ENCODE measurements at regions not wholly inside any gene's neighbourhood (a gene's known extent, or its start where the extent isn't known, plus 50 kb on each side); places are given as distances from the start of the nearest gene placed in this dataset.

GRCh38 chr12:38555620-38556591, 239.3 kb downstream of the ALG10B start:
- DNase-seq, result no peak

DNA sequence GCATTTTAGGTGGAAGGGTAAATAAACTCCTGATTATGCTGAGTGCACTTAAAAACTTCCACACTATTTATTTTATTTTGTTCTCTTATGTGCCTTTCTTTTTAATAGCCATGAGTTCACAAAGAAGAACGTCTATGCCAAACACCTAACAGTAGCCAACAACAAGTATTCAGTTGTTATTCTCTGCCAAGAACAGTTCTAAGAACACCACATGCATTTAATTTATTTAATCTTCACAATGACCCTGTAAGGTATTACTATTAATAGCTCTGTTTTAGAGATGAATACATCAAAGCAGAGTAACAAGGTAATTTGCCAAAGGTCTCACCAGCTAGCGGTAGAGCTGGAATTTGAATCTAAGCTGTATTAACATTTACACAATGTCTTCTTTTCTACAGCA, 240.1 kb downstream of the ALG10B start:
- no peak for DNase-seq

DNA sequence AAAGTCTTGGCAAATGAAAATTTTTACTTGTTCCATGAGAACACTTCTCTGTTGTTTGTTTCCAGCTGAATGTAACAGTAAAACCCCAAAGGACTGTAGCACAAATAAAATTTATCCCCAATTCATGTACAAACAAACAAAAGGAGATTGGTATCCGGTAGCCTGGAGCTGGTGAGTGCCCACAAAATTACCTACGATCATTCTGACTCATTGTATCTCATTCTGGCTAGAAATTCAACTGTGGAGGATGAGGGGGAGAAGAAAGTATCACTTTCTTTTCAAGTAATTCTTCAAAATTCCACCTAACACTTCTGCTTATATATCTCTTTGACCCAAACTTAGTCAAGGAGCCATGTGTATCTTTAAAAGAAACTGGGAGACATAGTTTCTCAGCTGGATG, 268.5 kb downstream of the ALG10B start:
- no peak for DNase-seq

DNA sequence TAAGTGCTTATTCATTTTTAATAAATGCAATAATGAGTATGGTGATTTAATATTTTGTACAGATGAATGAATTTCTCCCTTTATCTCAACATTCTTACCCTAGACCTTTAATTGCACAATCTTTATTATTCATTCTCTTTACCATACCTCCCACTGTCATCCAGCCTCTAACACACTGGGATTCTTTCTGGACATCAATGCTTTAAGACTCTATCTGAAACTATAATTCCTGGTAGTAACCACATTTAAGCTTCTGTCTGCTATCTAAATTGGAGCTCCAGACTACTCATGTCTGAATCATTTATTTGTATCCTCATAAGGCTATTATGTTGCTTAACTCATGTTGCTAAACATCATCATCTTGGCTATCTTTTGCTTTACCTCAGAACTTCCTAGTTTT, 270.2 kb downstream of the ALG10B start:
- DNase-seq, result no peak

GRCh38 chr12:38587594-38587993, 271.0 kb downstream of the ALG10B start:
- DNase-seq, result no peak

DNA sequence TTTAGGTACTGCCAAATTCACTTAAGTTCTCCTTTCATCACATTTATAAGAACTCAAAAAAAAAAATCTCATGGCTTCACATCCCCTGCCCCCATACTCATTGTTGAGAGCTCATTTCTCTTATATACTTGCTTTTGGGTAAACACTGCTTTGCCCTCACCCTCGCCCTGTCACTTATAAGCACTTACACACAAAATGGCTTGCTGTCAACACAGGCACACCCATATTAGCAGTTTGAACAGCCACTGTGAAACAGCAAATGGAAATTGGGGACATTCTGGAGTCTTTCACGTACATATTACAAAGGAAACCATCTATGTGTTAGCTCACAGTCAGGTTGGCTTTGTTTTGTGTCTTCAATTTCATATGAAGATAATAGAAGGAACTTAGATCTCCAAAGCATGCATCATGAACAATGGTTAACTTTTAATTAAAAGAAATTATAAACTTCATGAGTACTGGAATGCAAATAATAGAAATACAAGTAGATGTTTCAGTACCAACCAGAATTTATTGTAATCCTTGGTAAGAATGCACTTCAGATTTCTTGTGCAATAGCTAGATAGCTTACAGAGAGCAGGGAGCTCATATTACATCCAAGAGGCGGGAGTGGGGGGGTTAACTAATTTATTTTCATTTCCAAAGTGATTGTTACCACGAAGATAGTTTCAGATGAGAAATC, 272.2 kb downstream of the ALG10B start:
- no peak for DNase-seq

GRCh38 chr12:38589306-38589632, 272.7 kb downstream of the ALG10B start:
- DNase-seq, result no peak

DNA sequence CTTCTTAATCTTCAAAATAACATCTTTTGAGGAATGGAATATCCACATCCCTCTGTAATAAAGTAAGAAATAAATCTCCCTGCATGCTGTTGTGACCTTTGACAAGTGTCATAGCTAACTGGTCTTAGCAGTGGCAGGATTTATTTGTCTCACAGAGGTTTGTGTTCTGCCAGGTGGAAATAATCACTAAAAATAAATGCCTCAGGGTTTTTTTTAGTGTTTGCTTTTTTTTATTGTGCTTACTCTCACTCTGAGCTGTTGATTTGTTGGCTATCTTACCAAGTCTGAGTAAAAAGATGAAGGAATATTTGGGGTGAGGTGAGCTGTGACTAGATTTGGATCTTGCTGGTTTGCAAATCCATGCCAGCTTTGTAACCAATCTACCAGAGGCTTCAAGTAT, 285.4 kb downstream of the ALG10B start:
- no peak for DNase-seq
